H9 (cell line): ENCODE measurements at regions not wholly inside any gene's neighbourhood (a gene's known extent, or its start where the extent isn't known, plus 50 kb on each side); places are given as distances from the start of the nearest gene placed in this dataset.

ENCODE experiments used
- DNase-seq: peaks from one replicate; pipeline ENCODE4 v3.0.0-alpha.2; 2017
- H2AFZ ChIP-seq: one replicate; pipeline ENCODE4 v1.6.1; 2013; ENCODE audit warnings: mild to moderate bottlenecking, low read length, control low read depth, moderate library complexity
- H2AK5ac ChIP-seq: 2 replicates; pipeline ENCODE4 v1.6.1; 2013; ENCODE audit warnings: low read length, control low read depth, mixed read lengths; ENCODE audit not compliant: insufficient read length
- H2BK120ac ChIP-seq: one replicate; pipeline ENCODE4 v1.6.1; 2013; ENCODE audit warnings: low read depth, mild to moderate bottlenecking, low read length, control low read depth, inconsistent platforms; ENCODE audit not compliant: poor library complexity, severe bottlenecking
- H2BK12ac ChIP-seq: 2 replicates; pipeline ENCODE4 v1.6.1; 2013; ENCODE audit warnings: low read length, control low read depth, mixed read lengths, low read depth; ENCODE audit not compliant: insufficient read length
- H2BK15ac ChIP-seq: 2 replicates; pipeline ENCODE4 v1.6.1; 2013; ENCODE audit warnings: low read depth, low read length, control low read depth
- H2BK20ac ChIP-seq: one replicate; pipeline ENCODE4 v1.6.1; 2013; ENCODE audit warnings: low read depth, mild to moderate bottlenecking, low read length, control low read depth, inconsistent platforms; ENCODE audit not compliant: poor library complexity, severe bottlenecking
- H2BK5ac ChIP-seq: 2 replicates; pipeline ENCODE4 v1.6.1; 2013; ENCODE audit warnings: low read length, control low read depth, mixed read lengths; ENCODE audit not compliant: insufficient read length
- H3K14ac ChIP-seq: 2 replicates; pipeline ENCODE4 v1.6.1; 2013; ENCODE audit warnings: low read length, control low read depth; ENCODE audit not compliant: insufficient read depth
- H3K18ac ChIP-seq: 2 replicates; pipeline ENCODE4 v1.6.1; 2013; ENCODE audit warnings: low read depth, mild to moderate bottlenecking, mixed read lengths, low read length, control low read depth; ENCODE audit not compliant: insufficient read length
- H3K23ac ChIP-seq: 2 replicates; pipeline ENCODE4 v1.6.1; 2013; ENCODE audit warnings: low read length, control low read depth, mixed read lengths, low read depth; ENCODE audit not compliant: insufficient read length
- H3K23me2 ChIP-seq: 2 replicates; pipeline ENCODE4 v1.6.1; 2013; ENCODE audit warnings: low read depth, mild to moderate bottlenecking, mixed read lengths, low read length, control low read depth; ENCODE audit not compliant: insufficient read length, poor library complexity, severe bottlenecking
- H3K27ac ChIP-seq: 2 replicates; pipeline ENCODE4 v1.5.1; 2013; ENCODE audit warnings: low read length, control low read depth, mixed read lengths, low read depth; ENCODE audit not compliant: insufficient read length
- H3K27me3 ChIP-seq: 2 replicates; pipeline ENCODE4 v1.6.1; 2013; ENCODE audit warnings: low read length, control low read depth, inconsistent platforms; ENCODE audit not compliant: insufficient read depth
- H3K4ac ChIP-seq: 2 replicates; pipeline ENCODE4 v1.6.1; 2013; ENCODE audit warnings: low read depth, mild to moderate bottlenecking, control low read depth, inconsistent platforms, low read length, moderate library complexity
- H3K4me1 ChIP-seq: 2 replicates; pipeline ENCODE4 v1.6.1; 2013; ENCODE audit warnings: low read length, control low read depth, inconsistent platforms; ENCODE audit not compliant: insufficient read depth
- H3K4me2 ChIP-seq: 2 replicates; pipeline ENCODE4 v1.6.1; 2013; ENCODE audit warnings: low read length, control low read depth, mixed read lengths; ENCODE audit not compliant: insufficient read length, insufficient read depth
- H3K56ac ChIP-seq: 2 replicates; pipeline ENCODE4 v1.6.1; 2013; ENCODE audit warnings: low read depth, mild to moderate bottlenecking, mixed read lengths, low read length, control low read depth; ENCODE audit not compliant: insufficient read length
- H3K79me1 ChIP-seq: 2 replicates; pipeline ENCODE4 v1.6.1; 2013; ENCODE audit warnings: low read depth, mild to moderate bottlenecking, moderate library complexity, low read length, control low read depth, inconsistent platforms; ENCODE audit not compliant: insufficient read depth, poor library complexity, severe bottlenecking
- H3K79me2 ChIP-seq: 2 replicates; pipeline ENCODE4 v1.6.1; 2013; ENCODE audit warnings: low read length, control low read depth, inconsistent platforms; ENCODE audit not compliant: insufficient read depth
- H3K9ac ChIP-seq: 2 replicates; pipeline ENCODE4 v1.6.1; 2013; ENCODE audit warnings: low read length, control low read depth, mixed read lengths; ENCODE audit not compliant: insufficient read length; ENCODE audit errors: extremely low read depth
- H3K9me3 ChIP-seq: one replicate; pipeline ENCODE4 v1.6.1; 2013; ENCODE audit warnings: low read depth, low read length, inconsistent platforms; ENCODE audit not compliant: control insufficient read depth
- H3T11ph ChIP-seq: one replicate; pipeline ENCODE4 v1.6.1; 2013; ENCODE audit warnings: mild to moderate bottlenecking, low read length, control low read depth, inconsistent platforms
- H4K20me1 ChIP-seq: one replicate; pipeline ENCODE4 v1.6.1; 2013; ENCODE audit not compliant: control insufficient read depth, insufficient read length, insufficient read depth
- H4K5ac ChIP-seq: 2 replicates; pipeline ENCODE4 v1.6.1; 2013; ENCODE audit warnings: low read depth, mild to moderate bottlenecking, mixed read lengths, low read length, control low read depth; ENCODE audit not compliant: insufficient read length
- H4K8ac ChIP-seq: replicated peaks from 2 replicates; pipeline ENCODE4 v1.6.1; 2013; ENCODE audit warnings: low read length, control low read depth, mixed read lengths, low read depth; ENCODE audit not compliant: insufficient read length
- H4K91ac ChIP-seq: 2 replicates; pipeline ENCODE4 v1.6.1; 2013; ENCODE audit warnings: low read depth, mild to moderate bottlenecking, moderate library complexity, mixed read lengths, low read length, control low read depth; ENCODE audit not compliant: insufficient read length
- H3K27ac Mint-ChIP-seq, 3 experiments: 2 replicates in 2 of 3; 3 replicates in 1 of 3; pipeline ENCODE4 v1.8.0; 2020 to 2021; ENCODE audit warnings: mixed read lengths in 3 of 3, mild to moderate bottlenecking in 1 of 3, moderate library complexity in 1 of 3
- H3K27me3 Mint-ChIP-seq: 2 replicates; pipeline ENCODE4 v1.8.0; 2021; ENCODE audit warnings: low read depth, mild to moderate bottlenecking, moderate library complexity, mixed read lengths
- H3K36me3 Mint-ChIP-seq, 3 experiments: 2 replicates in 2 of 3; 3 replicates in 1 of 3; pipeline ENCODE4 v1.8.0; 2020 to 2021; ENCODE audit warnings: low read depth in 3 of 3, mixed read lengths in 3 of 3; ENCODE audit not compliant: insufficient read depth in 1 of 3
- H3K4me1 Mint-ChIP-seq, 2 experiments: 2 replicates each; pipeline ENCODE4 v1.8.0; 2020; ENCODE audit warnings: mixed read lengths in 2 of 2
- H3K4me3 Mint-ChIP-seq, 2 experiments: 2 replicates in 1 of 2; 3 replicates in 1 of 2; pipeline ENCODE4 v1.8.0; 2020 to 2021; ENCODE audit warnings: mild to moderate bottlenecking in 2 of 2, mixed read lengths in 2 of 2, moderate library complexity in 1 of 2
- H3K9me3 Mint-ChIP-seq, 2 experiments: 2 replicates in 1 of 2; 3 replicates in 1 of 2; pipeline ENCODE4 v1.8.0; 2020; ENCODE audit warnings: mild to moderate bottlenecking in 2 of 2, mixed read lengths in 2 of 2, moderate library complexity in 1 of 2
- WGBS: extraction: QIAGEN DNeasy Blood & Tissue Kit; methylation state at CpG from one replicate; pipeline ENCODE4 v1.1.7; 2013; ENCODE audit warnings: missing lambda C conversion rate, low lambda C conversion rate, mixed read lengths; ENCODE audit not compliant: insufficient read length; ENCODE audit errors: extremely low coverage; 5-methylcytosine and 5-hydroxymethylcytosine counted together
- TF ChIP-seq, protein P1 (sequence below): fragments of 200-600 bp; sonication (generic); conservative IDR thresholded peaks from 3 replicates; pipeline ENCODE4 v1.8.0; 2021; ENCODE audit warnings: antibody characterized with exemption, mild to moderate bottlenecking

DNA sequence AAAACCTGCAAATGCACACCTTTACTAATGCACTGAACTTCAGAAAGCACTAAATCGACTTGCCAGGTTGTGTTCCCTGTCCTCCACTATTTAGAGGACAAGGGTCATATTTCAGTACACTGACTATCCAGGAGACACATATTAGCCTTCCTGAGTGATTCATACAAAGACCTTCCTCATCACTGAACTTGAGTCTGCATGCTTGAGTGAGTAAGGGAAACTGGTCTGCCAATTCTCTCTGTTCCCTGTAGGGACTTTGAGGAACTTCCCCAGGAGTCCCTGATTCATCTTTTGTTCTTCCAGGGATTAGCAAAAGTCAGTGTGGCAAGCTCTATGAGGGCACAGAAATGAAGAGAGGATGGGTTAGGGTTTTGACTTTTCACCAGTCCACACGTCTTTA is 565.9 kb downstream of the PDCD6IP start:
- TF ChIP-seq, protein P1, sequence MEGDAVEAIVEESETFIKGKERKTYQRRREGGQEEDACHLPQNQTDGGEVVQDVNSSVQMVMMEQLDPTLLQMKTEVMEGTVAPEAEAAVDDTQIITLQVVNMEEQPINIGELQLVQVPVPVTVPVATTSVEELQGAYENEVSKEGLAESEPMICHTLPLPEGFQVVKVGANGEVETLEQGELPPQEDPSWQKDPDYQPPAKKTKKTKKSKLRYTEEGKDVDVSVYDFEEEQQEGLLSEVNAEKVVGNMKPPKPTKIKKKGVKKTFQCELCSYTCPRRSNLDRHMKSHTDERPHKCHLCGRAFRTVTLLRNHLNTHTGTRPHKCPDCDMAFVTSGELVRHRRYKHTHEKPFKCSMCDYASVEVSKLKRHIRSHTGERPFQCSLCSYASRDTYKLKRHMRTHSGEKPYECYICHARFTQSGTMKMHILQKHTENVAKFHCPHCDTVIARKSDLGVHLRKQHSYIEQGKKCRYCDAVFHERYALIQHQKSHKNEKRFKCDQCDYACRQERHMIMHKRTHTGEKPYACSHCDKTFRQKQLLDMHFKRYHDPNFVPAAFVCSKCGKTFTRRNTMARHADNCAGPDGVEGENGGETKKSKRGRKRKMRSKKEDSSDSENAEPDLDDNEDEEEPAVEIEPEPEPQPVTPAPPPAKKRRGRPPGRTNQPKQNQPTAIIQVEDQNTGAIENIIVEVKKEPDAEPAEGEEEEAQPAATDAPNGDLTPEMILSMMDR = no peak
- no peak overlapping the region for H2BK12ac ChIP-seq
- H3K27ac Mint-ChIP-seq = no peak overlapping the region
- no peak overlapping the region for H3K18ac ChIP-seq
- H3K4me3 Mint-ChIP-seq = no peak overlapping the region
- H3K23me2 ChIP-seq = no peaks in the 10 kb centered on the region
- no peak overlapping the region for H2AK5ac ChIP-seq
- H3K9ac ChIP-seq = no peak overlapping the region
- H3K9me3 Mint-ChIP-seq = 0 out of 5 replicates have a peak, but pooled peaks cover 0 to 2% of the 10 kb centered on the region in 2 experiments
- H3K79me2 ChIP-seq = no peaks in the 10 kb centered on the region
- H4K8ac ChIP-seq = no peak overlapping the region
- no peaks in the 10 kb centered on the region for H3K27me3 ChIP-seq
- H3K4me2 ChIP-seq = no peak overlapping the region
- H3K4me1 Mint-ChIP-seq = peaks cover 11 to 14% of the 10 kb centered on the region in 2 experiments
- H3K79me1 ChIP-seq = no peaks in the 10 kb centered on the region
- H3K56ac ChIP-seq = no peak overlapping the region
- H2AFZ ChIP-seq = no peak overlapping the region
- H2BK15ac ChIP-seq = no peak overlapping the region
- H3K27ac ChIP-seq = no peak overlapping the region
- H4K91ac ChIP-seq = no peak overlapping the region
- H2BK120ac ChIP-seq = no peak overlapping the region
- H4K20me1 ChIP-seq = no peaks in the 10 kb centered on the region
- H3K14ac ChIP-seq = no peak overlapping the region
- H3K9me3 ChIP-seq = no peaks in the 10 kb centered on the region
- H2BK20ac ChIP-seq = no peak overlapping the region
- H3K27me3 Mint-ChIP-seq = peaks cover 6% of the 10 kb centered on the region
- no peak overlapping the region for H4K5ac ChIP-seq
- H2BK5ac ChIP-seq = no peak overlapping the region
- no peaks in the 10 kb centered on the region for H3K4me1 ChIP-seq
- no CpG with 5 or more reads among the region's 2 CpGs for WGBS
- no peak overlapping the region for H3T11ph ChIP-seq
- no peak overlapping the region for H3K4ac ChIP-seq
- H3K23ac ChIP-seq = no peak overlapping the region
- no peak for DNase-seq
- no peaks in the 10 kb centered on the region; a peak in 1 of 7 replicates for H3K36me3 Mint-ChIP-seq
